Uterus (tissue), 2 donors: ENCODE measurements at regions not wholly inside any gene's neighbourhood (a gene's known extent, or its start where the extent isn't known, plus 50 kb on each side); places are given as distances from the start of the nearest gene placed in this dataset.

Experiments
- POLR2A ChIP-seq, 2 donors: fragments of 450-650 bp; IDR thresholded peaks; one replicate each; pipeline ENCODE4 v1.6.1; 2016; ENCODE audit warnings: antibody characterized with exemption in 2 of 2, mild to moderate bottlenecking in 1 of 2, moderate library complexity in 1 of 2
- TF ChIP-seq, protein P1 (sequence below), 4 experiments: fragments of 200-600 bp in 2 of 4; fragments of 450-650 bp in 2 of 4; sonication (generic) in 2 of 4; IDR thresholded peaks; one replicate each; pipeline ENCODE4 v1.5.1; 2016 to 2019; ENCODE audit warnings: antibody characterized with exemption in 4 of 4, mild to moderate bottlenecking in 2 of 4, moderate library complexity in 1 of 4

GRCh38 chr4:13833171-13833804 is 205.8 kb upstream of the BOD1L1 start:
- TF ChIP-seq, protein P1, sequence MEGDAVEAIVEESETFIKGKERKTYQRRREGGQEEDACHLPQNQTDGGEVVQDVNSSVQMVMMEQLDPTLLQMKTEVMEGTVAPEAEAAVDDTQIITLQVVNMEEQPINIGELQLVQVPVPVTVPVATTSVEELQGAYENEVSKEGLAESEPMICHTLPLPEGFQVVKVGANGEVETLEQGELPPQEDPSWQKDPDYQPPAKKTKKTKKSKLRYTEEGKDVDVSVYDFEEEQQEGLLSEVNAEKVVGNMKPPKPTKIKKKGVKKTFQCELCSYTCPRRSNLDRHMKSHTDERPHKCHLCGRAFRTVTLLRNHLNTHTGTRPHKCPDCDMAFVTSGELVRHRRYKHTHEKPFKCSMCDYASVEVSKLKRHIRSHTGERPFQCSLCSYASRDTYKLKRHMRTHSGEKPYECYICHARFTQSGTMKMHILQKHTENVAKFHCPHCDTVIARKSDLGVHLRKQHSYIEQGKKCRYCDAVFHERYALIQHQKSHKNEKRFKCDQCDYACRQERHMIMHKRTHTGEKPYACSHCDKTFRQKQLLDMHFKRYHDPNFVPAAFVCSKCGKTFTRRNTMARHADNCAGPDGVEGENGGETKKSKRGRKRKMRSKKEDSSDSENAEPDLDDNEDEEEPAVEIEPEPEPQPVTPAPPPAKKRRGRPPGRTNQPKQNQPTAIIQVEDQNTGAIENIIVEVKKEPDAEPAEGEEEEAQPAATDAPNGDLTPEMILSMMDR (IDR thresholded peaks at IDR 0.05), result no peak
- TF ChIP-seq POLR2A (IDR thresholded peaks at IDR 0.05), result no peak
